Stomach (tissue), 8 donors: ENCODE measurements at regions not wholly inside any gene's neighbourhood (a gene's known extent, or its start where the extent isn't known, plus 50 kb on each side); places are given as distances from the start of the nearest gene placed in this dataset.

Source experiments
- DNase-seq, 2 donors: peaks; one replicate each; pipeline versions ENCODE4 v3.0.0 to v3.0.0-alpha.2; 2013 to 2019
- H3K27ac ChIP-seq, 5 donors: fragments of 200-600 bp in 4 of 5; sonication (generic) in 4 of 5; one replicate each; pipeline ENCODE4 v1.5.1; 2013 to 2019; ENCODE audit warnings: mild to moderate bottlenecking in 1 of 5, moderate library complexity in 1 of 5
- H3K27me3 ChIP-seq, 3 donors: fragments of 200-600 bp; sonication (generic); one replicate each; pipeline ENCODE4 v1.5.1; 2017 to 2019; ENCODE audit warnings: mixed run types in 1 of 3
- H3K36me3 ChIP-seq, 4 donors: fragments of 200-600 bp; sonication (generic); 1 replicate in 3 of 4; 2 replicates in 1 of 4; pipeline ENCODE4 v1.5.1; 2016 to 2019
- H3K4me1 ChIP-seq, 4 donors: fragments of 200-600 bp; sonication (generic); one replicate each; pipeline ENCODE4 v1.5.1; 2016 to 2019
- H3K4me3 ChIP-seq, 4 donors: fragments of 200-600 bp; sonication (generic) in 3 of 4; one replicate each; pipeline ENCODE4 v1.5.1; 2016 to 2019; ENCODE audit warnings: mild to moderate bottlenecking in 1 of 4
- H3K9me3 ChIP-seq, 4 donors: fragments of 200-600 bp; sonication (generic); one replicate each; pipeline ENCODE4 v1.5.1; 2016 to 2019
- EP300 ChIP-seq: sonication (generic); formaldehyde crosslinking; IDR thresholded peaks from one replicate; pipeline ENCODE4 v1.6.1; 2017; ENCODE audit warnings: antibody characterized with exemption
- POLR2A ChIP-seq, 4 donors: fragments of 450-650 bp; IDR thresholded peaks; one replicate each; pipeline ENCODE4 v1.6.1; 2016; ENCODE audit warnings: antibody characterized with exemption in 4 of 4, control low read depth in 2 of 4, mild to moderate bottlenecking in 1 of 4, moderate library complexity in 1 of 4
- POLR2AphosphoS5 ChIP-seq, 3 donors: sonication (generic); formaldehyde crosslinking; IDR thresholded peaks; one replicate each; pipeline ENCODE4 v1.6.1; 2016; ENCODE audit warnings: antibody characterized with exemption in 3 of 3
- WGBS, 5 donors: extraction: QIAGEN DNeasy Blood & Tissue Kit in 3 of 5; methylation state at CpG; one replicate each; pipeline versions ENCODE4 v1.1.5 to v1.1.7; 2013 to 2018; 5-methylcytosine and 5-hydroxymethylcytosine counted together
- intact Hi-C: fragments of 100-400 bp; cut with DNase I; formaldehyde crosslinking; loops from one replicate; pipeline ENCODE4 v1.15.1; 2023; ENCODE audit warnings: low total_unique reads
- TF ChIP-seq, protein P1 (sequence below), 7 experiments: fragments of 450-650 bp in 4 of 7; fragments of 200-600 bp in 3 of 7; sonication (generic) in 3 of 7; IDR thresholded peaks; one replicate each; pipeline ENCODE4 v1.5.1; 2016 to 2019; ENCODE audit warnings: antibody characterized with exemption in 7 of 7, control low read depth in 2 of 7, mild to moderate bottlenecking in 1 of 7
- donor health status: healthy with polysubstance abuse.
- donor health status: Bipolar disorder and iron deficiency.
- donor health status: healthy.

DNA sequence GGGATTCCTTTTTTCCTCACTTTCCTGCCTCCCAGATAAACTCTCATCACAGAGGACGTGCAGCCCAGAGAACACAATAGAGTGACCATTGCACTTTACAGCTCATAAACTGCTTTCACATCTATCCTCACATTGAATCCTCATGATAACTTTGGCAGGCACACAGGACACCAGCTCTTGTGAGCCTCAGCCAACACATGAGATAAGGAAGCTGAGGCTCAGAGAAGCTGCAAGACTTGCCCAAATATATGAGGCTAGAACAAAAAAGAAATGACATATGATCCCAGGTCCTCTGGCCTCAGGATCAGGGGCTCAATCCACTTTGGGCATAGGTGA is 85.0 kb upstream of the CPEB2 start:
- Histone ChIP-seq H3K36me3 (no peaks in the 10 kb centered on the region), H3K27me3 (no peaks in the 10 kb centered on the region), H3K4me1 (peaks cover 0 to 7% (median 0%) of the 10 kb centered on the region in 4 donors), H3K4me3 (no peak overlapping the region), H3K9me3 (no peaks in the 10 kb centered on the region), H3K27ac (no peak overlapping the region)
- intact Hi-C loops = no loop called here
- TF ChIP-seq EP300 = no peak
- TF ChIP-seq, protein P1, sequence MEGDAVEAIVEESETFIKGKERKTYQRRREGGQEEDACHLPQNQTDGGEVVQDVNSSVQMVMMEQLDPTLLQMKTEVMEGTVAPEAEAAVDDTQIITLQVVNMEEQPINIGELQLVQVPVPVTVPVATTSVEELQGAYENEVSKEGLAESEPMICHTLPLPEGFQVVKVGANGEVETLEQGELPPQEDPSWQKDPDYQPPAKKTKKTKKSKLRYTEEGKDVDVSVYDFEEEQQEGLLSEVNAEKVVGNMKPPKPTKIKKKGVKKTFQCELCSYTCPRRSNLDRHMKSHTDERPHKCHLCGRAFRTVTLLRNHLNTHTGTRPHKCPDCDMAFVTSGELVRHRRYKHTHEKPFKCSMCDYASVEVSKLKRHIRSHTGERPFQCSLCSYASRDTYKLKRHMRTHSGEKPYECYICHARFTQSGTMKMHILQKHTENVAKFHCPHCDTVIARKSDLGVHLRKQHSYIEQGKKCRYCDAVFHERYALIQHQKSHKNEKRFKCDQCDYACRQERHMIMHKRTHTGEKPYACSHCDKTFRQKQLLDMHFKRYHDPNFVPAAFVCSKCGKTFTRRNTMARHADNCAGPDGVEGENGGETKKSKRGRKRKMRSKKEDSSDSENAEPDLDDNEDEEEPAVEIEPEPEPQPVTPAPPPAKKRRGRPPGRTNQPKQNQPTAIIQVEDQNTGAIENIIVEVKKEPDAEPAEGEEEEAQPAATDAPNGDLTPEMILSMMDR (IDR thresholded peaks at IDR 0.05) = no peak
- no peak for TF ChIP-seq POLR2A (IDR thresholded peaks at IDR 0.05)
- DNase-seq = no peak
- 23 to 68% (median 41%) methylated on average over 1 of the region's 1 CpG for WGBS, 5 donors

DNA sequence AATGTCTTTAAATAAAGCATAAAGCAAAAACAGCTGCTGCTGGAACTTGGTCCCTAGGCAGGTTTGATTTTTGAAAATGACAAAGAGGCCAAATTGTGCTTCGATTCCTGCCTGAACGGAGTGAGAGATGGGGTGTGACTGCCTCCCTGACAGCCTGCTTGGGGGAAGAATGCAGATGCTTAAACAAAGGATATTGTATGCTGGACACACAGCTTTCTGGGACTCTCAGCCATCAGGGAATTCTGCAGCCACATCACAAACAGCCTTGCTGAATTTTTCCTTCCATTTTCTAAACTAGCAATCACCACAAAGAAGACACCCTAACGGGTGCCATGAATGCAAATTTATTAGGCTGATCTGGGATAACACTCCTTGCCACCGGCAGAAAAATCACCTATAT is 83.9 kb upstream of the CPEB2 start:
- WGBS, 5 donors = 60 to 74% (median 66%) methylated on average over 4 of the region's 4 CpGs
- no peak for DNase-seq
- Histone ChIP-seq H3K27ac (no peak overlapping the region), H3K27me3 (no peaks in the 10 kb centered on the region), H3K36me3 (no peaks in the 10 kb centered on the region), H3K4me3 (no peak overlapping the region), H3K9me3 (no peaks in the 10 kb centered on the region), H3K4me1 (peaks cover 0 to 7% (median 0%) of the 10 kb centered on the region in 4 donors)
- no peak for TF ChIP-seq POLR2AphosphoS5 (IDR thresholded peaks at IDR 0.05)
- TF ChIP-seq, protein P1 (IDR thresholded peaks at IDR 0.05) = no peak
- no peak for TF ChIP-seq EP300
- TF ChIP-seq POLR2A (IDR thresholded peaks at IDR 0.05) = no peak
- intact Hi-C loops = no loop called here

DNA sequence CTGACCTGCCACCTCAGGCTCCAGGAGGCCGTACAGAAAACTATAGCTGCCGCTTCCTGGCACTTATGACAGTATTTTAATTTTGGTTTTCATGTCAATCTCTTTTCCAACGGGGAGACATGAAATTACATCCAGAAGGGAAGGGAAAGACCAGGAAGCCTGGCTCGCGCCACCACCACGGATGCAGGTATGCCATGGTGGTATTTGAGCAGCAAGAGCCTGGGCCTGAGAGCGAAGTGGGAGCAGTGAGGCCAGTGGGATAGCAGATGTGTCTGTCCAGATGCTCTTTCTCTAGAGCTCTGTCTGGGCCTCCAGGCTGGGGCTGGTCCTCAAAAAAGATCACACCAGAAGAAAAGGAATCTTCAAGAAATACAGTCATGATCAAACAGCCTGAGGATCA is 82.5 kb upstream of the CPEB2 start:
- H3K27ac ChIP-seq = no peak overlapping the region
- TF ChIP-seq EP300 = no peak
- TF ChIP-seq, protein P1 (IDR thresholded peaks at IDR 0.05) = no peak
- no peak for TF ChIP-seq POLR2AphosphoS5 (IDR thresholded peaks at IDR 0.05)
- no peak for TF ChIP-seq POLR2A (IDR thresholded peaks at IDR 0.05)
- no peaks in the 10 kb centered on the region for H3K9me3 ChIP-seq
- peaks cover 0 to 7% (median 0%) of the 10 kb centered on the region in 4 donors for H3K4me1 ChIP-seq
- no peak for DNase-seq
- WGBS, 5 donors = 91 to 95% (median 91%) methylated on average over 7 of the region's 7 CpGs
- H3K27me3 ChIP-seq = no peaks in the 10 kb centered on the region
- H3K36me3 ChIP-seq = no peaks in the 10 kb centered on the region
- no peak overlapping the region for H3K4me3 ChIP-seq
- intact Hi-C loops = no loop called here

DNA sequence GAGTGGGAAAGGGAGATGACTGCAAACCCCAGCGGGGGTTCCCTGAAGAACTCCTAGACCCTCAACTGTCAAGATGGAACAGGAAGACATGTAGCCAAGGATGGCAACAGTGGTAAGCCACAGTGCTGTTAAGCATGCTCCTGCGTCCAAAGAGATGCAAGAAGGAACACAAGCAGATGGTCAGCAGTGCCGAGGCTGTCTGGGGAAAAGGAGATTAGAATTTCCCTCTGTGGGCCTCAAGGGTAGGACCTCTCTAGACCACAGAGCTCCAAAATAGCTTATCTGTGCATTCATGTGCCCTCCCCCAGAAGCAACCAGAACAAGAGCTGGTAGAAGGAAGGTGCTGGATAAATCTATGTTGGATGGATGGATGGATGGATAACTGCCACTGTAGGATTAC is 82.0 kb upstream of the CPEB2 start:
- 67 to 88% (median 76%) methylated on average over 3 of the region's 3 CpGs for WGBS, 5 donors
- no peaks in the 10 kb centered on the region for H3K27me3 ChIP-seq
- TF ChIP-seq, protein P1 (IDR thresholded peaks at IDR 0.05) = no peak
- TF ChIP-seq POLR2AphosphoS5 (IDR thresholded peaks at IDR 0.05) = no peak
- TF ChIP-seq POLR2A (IDR thresholded peaks at IDR 0.05) = no peak
- no peak for TF ChIP-seq EP300

More for the DNA sequence above, 82.0 kb upstream of the CPEB2 start:
- no peak for DNase-seq
- Histone ChIP-seq H3K4me3 (no peak overlapping the region), H3K36me3 (no peaks in the 10 kb centered on the region), H3K27ac (no peak overlapping the region), H3K4me1 (peaks cover 0 to 7% (median 0%) of the 10 kb centered on the region in 4 donors), H3K9me3 (no peaks in the 10 kb centered on the region)
- intact Hi-C loops = no loop called here
